ENCODE measurements at regions not wholly inside any gene's neighbourhood (a gene's known extent, or its start where the extent isn't known, plus 50 kb on each side); places are given as distances from the start of the nearest gene placed in this dataset.

DNA sequence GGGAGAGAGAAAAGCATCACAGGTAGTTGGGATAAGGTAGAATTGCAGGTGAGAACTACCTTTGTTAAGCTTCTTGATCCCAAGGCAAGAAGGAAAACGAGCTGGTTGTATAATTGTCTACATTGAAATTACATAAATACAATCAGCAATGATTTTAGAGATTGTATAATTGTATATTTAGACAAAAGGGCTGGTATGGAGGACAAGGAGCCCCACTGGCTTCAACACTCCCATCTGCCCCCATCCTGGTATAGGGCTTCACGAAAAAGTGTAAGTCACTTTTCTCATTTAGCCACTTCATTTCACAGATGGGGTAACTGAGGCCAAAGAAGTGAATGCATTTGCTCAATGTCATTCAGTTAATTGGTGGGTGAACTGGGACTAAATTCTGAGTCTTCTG lies 103.3 kb downstream of the MYCN start:
- no peaks in the 10 kb centered on the region for H3K27me3 ChIP-seq (ENCODE audit: control insufficient read depth, insufficient read depth, low read length)
- H3K9ac ChIP-seq = no peak overlapping the region
- H3K36me3 ChIP-seq (ENCODE audit: control insufficient read depth, insufficient read depth, low read length) = no peaks in the 10 kb centered on the region
- H2AFZ ChIP-seq = no peak overlapping the region
- TF ChIP-seq, protein P1, sequence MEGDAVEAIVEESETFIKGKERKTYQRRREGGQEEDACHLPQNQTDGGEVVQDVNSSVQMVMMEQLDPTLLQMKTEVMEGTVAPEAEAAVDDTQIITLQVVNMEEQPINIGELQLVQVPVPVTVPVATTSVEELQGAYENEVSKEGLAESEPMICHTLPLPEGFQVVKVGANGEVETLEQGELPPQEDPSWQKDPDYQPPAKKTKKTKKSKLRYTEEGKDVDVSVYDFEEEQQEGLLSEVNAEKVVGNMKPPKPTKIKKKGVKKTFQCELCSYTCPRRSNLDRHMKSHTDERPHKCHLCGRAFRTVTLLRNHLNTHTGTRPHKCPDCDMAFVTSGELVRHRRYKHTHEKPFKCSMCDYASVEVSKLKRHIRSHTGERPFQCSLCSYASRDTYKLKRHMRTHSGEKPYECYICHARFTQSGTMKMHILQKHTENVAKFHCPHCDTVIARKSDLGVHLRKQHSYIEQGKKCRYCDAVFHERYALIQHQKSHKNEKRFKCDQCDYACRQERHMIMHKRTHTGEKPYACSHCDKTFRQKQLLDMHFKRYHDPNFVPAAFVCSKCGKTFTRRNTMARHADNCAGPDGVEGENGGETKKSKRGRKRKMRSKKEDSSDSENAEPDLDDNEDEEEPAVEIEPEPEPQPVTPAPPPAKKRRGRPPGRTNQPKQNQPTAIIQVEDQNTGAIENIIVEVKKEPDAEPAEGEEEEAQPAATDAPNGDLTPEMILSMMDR (IDR thresholded peaks at IDR 0.05) = no peak
- H3K9me3 ChIP-seq (ENCODE audit: control insufficient read depth, low read length) = no peaks in the 10 kb centered on the region
- H3K4me1 ChIP-seq = no peaks in the 10 kb centered on the region
- no peak overlapping the region for H3K4me2 ChIP-seq (ENCODE audit: low read length)
- no peak overlapping the region for H3K4me3 ChIP-seq (ENCODE audit: low read depth, low read length)
- no peak overlapping the region for H3K27ac ChIP-seq
- no peaks in the 10 kb centered on the region for H3K79me2 ChIP-seq

DNA sequence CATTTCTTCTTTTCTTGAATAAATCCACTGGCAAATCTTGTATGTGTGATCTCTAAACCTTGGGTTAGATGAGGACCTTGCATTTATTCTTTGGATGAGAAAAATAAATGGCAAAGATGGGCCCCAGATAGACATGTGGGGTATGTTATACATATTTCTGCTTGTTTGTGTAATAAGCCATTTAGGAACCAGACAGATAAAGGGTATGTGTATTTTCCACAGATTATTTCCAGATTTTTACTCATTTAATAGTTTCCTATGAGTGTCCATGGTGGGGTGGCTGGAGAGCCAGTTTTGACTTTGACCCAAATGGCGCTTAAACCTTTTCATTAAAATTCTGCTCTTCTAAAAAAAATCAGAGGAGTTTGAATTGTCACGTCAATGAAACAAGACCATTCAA lies 102.8 kb downstream of the MYCN start:
- H3K27me3 ChIP-seq (ENCODE audit: control insufficient read depth, insufficient read depth, low read length) = no peaks in the 10 kb centered on the region
- no peak overlapping the region for H2AFZ ChIP-seq
- no peaks in the 10 kb centered on the region for H3K79me2 ChIP-seq
- H3K4me3 ChIP-seq (ENCODE audit: low read depth, low read length) = no peak overlapping the region
- H3K9me3 ChIP-seq (ENCODE audit: control insufficient read depth, low read length) = no peaks in the 10 kb centered on the region
- no peak overlapping the region for H3K9ac ChIP-seq
- no peak overlapping the region for H3K27ac ChIP-seq
- TF ChIP-seq, protein P1 (IDR thresholded peaks at IDR 0.05) = no peak
- no peaks in the 10 kb centered on the region for H3K36me3 ChIP-seq (ENCODE audit: control insufficient read depth, insufficient read depth, low read length)
- H3K4me2 ChIP-seq (ENCODE audit: low read length) = no peak overlapping the region
- no peaks in the 10 kb centered on the region for H3K4me1 ChIP-seq

DNA sequence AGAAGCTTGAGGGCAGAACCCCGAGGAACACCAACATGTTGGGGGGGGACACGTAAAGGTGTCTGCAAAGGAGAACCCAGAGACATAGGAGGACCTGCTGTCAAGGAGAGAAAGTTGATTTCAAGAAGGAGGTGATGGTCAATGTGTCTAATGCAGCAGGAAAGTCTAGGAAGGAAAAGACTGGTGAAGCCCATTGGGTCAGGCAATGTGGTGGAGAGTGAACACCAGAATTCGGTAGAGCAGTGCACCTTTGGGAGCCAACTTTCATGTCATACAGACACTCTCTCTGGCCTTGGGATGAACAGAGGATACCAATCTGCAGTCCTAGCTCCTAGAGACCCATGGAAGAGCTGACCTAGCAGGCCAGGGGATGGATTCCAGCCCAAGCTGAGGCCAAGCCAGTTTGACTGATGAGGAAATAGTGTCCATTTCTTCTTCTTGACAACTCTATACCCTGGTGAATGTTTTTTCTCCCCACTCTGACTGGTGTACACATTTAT lies 101.9 kb downstream of the MYCN start:
- no peaks in the 10 kb centered on the region for H3K9me3 ChIP-seq (ENCODE audit: control insufficient read depth, low read length)
- TF ChIP-seq, protein P1 (IDR thresholded peaks at IDR 0.05) = no peak
- H3K4me1 ChIP-seq = no peaks in the 10 kb centered on the region
- no peak overlapping the region for H3K9ac ChIP-seq
- H3K4me2 ChIP-seq (ENCODE audit: low read length) = no peak overlapping the region
- H3K27ac ChIP-seq = no peak overlapping the region
- no peak overlapping the region for H2AFZ ChIP-seq
- H3K27me3 ChIP-seq (ENCODE audit: control insufficient read depth, insufficient read depth, low read length) = no peaks in the 10 kb centered on the region
- H3K4me3 ChIP-seq (ENCODE audit: low read depth, low read length) = no peak overlapping the region
- no peaks in the 10 kb centered on the region for H3K79me2 ChIP-seq
- no peaks in the 10 kb centered on the region for H3K36me3 ChIP-seq (ENCODE audit: control insufficient read depth, insufficient read depth, low read length)

DNA sequence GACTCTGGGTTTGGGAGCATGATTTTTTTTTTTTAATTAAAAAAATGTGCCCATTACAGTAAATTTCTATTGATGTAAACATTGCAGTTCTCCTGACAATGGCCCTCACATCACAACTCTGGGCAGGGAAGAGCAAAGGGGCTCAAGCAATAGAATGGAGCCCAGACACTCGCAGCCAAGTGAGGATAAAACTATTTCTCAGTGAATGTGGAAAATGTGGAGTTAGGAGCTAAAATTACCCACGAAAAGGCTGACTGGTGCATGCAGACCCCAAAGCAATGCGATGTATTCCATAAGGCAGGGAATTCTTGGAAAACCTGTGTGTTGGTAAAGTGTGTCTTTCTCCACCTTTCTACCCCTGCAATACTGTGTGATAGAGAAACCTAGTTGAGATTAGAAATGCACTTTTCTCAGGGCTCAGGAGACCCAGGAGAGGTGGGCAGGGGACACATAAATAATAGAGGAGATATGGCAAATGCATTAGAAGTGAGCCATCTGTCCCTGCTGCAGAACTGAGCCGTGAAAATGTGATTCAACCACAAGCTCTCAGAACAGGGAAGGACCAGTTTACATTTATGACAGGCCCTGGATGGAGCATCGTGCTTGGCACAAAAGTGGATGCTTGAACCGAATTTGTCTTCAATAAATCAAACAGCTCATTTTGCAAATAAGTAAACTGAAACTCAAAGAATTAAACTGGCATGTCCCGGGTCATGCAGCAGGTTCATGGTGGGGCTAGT lies 100.1 kb downstream of the MYCN start:
- no peak overlapping the region for H3K4me2 ChIP-seq (ENCODE audit: low read length)
- no peaks in the 10 kb centered on the region for H3K4me1 ChIP-seq
- H3K9ac ChIP-seq = no peak overlapping the region
- no peak overlapping the region for H2AFZ ChIP-seq
- no peak overlapping the region for H3K27ac ChIP-seq
- no peak overlapping the region for H3K4me3 ChIP-seq (ENCODE audit: low read depth, low read length)
- no peaks in the 10 kb centered on the region for H3K36me3 ChIP-seq (ENCODE audit: control insufficient read depth, insufficient read depth, low read length)
- H3K27me3 ChIP-seq (ENCODE audit: control insufficient read depth, insufficient read depth, low read length) = no peaks in the 10 kb centered on the region
- TF ChIP-seq, protein P1 (IDR thresholded peaks at IDR 0.05) = no peak
- H3K79me2 ChIP-seq = no peaks in the 10 kb centered on the region
- H3K9me3 ChIP-seq (ENCODE audit: control insufficient read depth, low read length) = no peaks in the 10 kb centered on the region

DNA sequence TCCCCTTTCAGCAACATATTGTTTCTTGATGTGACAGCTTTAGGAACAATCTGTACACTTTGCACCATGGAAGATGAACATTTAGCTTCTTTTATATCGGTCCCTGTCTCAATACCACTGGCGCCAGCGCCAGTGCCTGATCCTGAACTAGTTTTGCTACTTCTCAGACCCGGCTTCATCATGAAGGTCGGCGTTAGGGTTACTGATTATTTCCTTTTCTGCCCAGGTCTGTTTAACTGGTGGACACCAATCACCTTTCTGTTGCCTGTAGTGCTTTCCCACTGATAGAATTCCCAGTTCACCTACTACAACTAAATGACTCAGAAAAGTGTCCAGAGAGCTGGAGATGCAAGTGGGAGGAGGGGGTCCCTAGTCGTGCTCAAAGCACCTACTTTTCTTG lies 99.5 kb downstream of the MYCN start:
- Histone ChIP-seq H3K4me1 (no peaks in the 10 kb centered on the region), H3K4me2 (ENCODE audit: low read length) (no peak overlapping the region), H3K9ac (no peak overlapping the region), H2AFZ (no peak overlapping the region), H3K27ac (no peak overlapping the region), H3K9me3 (ENCODE audit: control insufficient read depth, low read length) (no peaks in the 10 kb centered on the region), H3K79me2 (no peaks in the 10 kb centered on the region), H3K36me3 (ENCODE audit: control insufficient read depth, insufficient read depth, low read length) (no peaks in the 10 kb centered on the region), H3K27me3 (ENCODE audit: control insufficient read depth, insufficient read depth, low read length) (no peaks in the 10 kb centered on the region), H3K4me3 (ENCODE audit: low read depth, low read length) (no peak overlapping the region)
- TF ChIP-seq, protein P1 (IDR thresholded peaks at IDR 0.05) = no peak
